Sigmoid colon (tissue), 4 donors: ENCODE measurements at regions not wholly inside any gene's neighbourhood (a gene's known extent, or its start where the extent isn't known, plus 50 kb on each side); places are given as distances from the start of the nearest gene placed in this dataset.

Experiments
- CTCF ChIP-seq, 4 experiments: fragments of 450-650 bp in 3 of 4; fragments of 200-600 bp in 1 of 4; IDR thresholded peaks; one replicate each; pipeline ENCODE4 v1.5.1; 2016 to 2019; ENCODE audit warnings: antibody characterized with exemption in 4 of 4, mild to moderate bottlenecking in 3 of 4, moderate library complexity in 2 of 4
- EP300 ChIP-seq, 4 donors: sonication (generic); formaldehyde crosslinking; IDR thresholded peaks; one replicate each; pipeline ENCODE4 v1.6.1; 2017; ENCODE audit warnings: antibody characterized with exemption in 4 of 4
- POLR2A ChIP-seq, 2 donors: fragments of 450-650 bp; IDR thresholded peaks; one replicate each; pipeline ENCODE4 v1.6.1; 2016; ENCODE audit warnings: antibody characterized with exemption in 2 of 2, mild to moderate bottlenecking in 2 of 2, moderate library complexity in 2 of 2
- POLR2AphosphoS5 ChIP-seq, 4 donors: sonication (generic); formaldehyde crosslinking; IDR thresholded peaks; one replicate each; pipeline ENCODE4 v1.6.1; 2017; ENCODE audit warnings: antibody characterized with exemption in 4 of 4

DNA sequence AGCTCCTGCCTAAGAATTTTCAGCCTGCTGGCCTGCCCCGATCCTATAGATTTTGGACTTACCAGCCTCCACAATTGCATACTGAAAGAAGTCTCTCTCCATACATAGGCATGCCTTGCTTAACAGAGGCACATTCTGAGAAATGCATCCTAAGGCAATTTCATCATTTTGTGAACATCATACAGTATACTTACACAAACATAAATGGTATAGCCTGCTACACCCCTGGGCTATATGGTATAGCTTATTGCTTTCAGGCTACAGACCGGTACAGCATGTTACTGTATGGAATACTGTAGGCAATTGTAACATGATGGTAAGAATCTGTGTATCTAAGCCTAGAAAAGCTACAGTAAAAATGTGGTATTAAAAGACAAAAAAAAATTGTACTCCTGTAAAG is 174.7 kb downstream of the NRIP1 start:
- TF ChIP-seq CTCF (IDR thresholded peaks at IDR 0.05) (no peak), POLR2AphosphoS5 (IDR thresholded peaks at IDR 0.05) (no peak), POLR2A (IDR thresholded peaks at IDR 0.05) (no peak), EP300 (IDR thresholded peaks at IDR 0.05) (no peak)
